KMS-11 (cell line): ENCODE measurements at regions not wholly inside any gene's neighbourhood (a gene's known extent, or its start where the extent isn't known, plus 50 kb on each side); places are given as distances from the start of the nearest gene placed in this dataset.
"Not testable (repeated sequence)": the region's sequence is repeated elsewhere in the genome, so short reads cannot be mapped to it uniquely, and the experiment has no call there.

Experiments used
- H2AFZ ChIP-seq: fragments of 200-600 bp; sonication (generic); 2 replicates; pipeline ENCODE4 v1.6.1; 2016; ENCODE audit warnings: antibody characterized with exemption, mixed run types, low read depth
- H3K27ac ChIP-seq: fragments of 200-600 bp; sonication (generic); 2 replicates; pipeline ENCODE4 v1.6.1; 2016; ENCODE audit warnings: mild to moderate bottlenecking, mixed run types
- H3K27me3 ChIP-seq: fragments of 200-600 bp; sonication (generic); 2 replicates; pipeline ENCODE4 v1.6.1; 2017; ENCODE audit warnings: mild to moderate bottlenecking, low read depth, mixed run types, moderate library complexity; ENCODE audit not compliant: insufficient read depth
- H3K36me3 ChIP-seq: fragments of 200-600 bp; sonication (generic); 2 replicates; pipeline ENCODE4 v1.6.1; 2017; ENCODE audit warnings: mild to moderate bottlenecking, mixed run types; ENCODE audit not compliant: insufficient read depth
- H3K4me1 ChIP-seq: fragments of 200-600 bp; sonication (generic); 2 replicates; pipeline ENCODE4 v1.6.1; 2016; ENCODE audit warnings: mild to moderate bottlenecking, low read depth, mixed run types; ENCODE audit not compliant: poor library complexity, severe bottlenecking
- H3K4me2 ChIP-seq: fragments of 200-600 bp; sonication (generic); 2 replicates; pipeline ENCODE4 v1.7.0; 2016; ENCODE audit warnings: mild to moderate bottlenecking, mixed run types
- H3K4me3 ChIP-seq: fragments of 200-600 bp; sonication (generic); IDR thresholded peaks from 2 replicates; pipeline ENCODE4 v1.6.1; 2017; ENCODE audit warnings: low read depth, low read length, mixed read lengths; ENCODE audit not compliant: insufficient read depth
- H3K79me2 ChIP-seq: fragments of 200-600 bp; sonication (generic); 2 replicates; pipeline ENCODE4 v1.6.1; 2016; ENCODE audit warnings: low read depth, mixed run types; ENCODE audit not compliant: insufficient read depth
- H3K9ac ChIP-seq: fragments of 200-600 bp; sonication (generic); 2 replicates; pipeline ENCODE4 v1.6.1; 2016; ENCODE audit warnings: mild to moderate bottlenecking, mixed run types
- H4K20me1 ChIP-seq: fragments of 200-600 bp; sonication (generic); 2 replicates; pipeline ENCODE4 v1.6.1; 2016; ENCODE audit warnings: mild to moderate bottlenecking, mixed run types; ENCODE audit not compliant: insufficient read depth

DNA sequence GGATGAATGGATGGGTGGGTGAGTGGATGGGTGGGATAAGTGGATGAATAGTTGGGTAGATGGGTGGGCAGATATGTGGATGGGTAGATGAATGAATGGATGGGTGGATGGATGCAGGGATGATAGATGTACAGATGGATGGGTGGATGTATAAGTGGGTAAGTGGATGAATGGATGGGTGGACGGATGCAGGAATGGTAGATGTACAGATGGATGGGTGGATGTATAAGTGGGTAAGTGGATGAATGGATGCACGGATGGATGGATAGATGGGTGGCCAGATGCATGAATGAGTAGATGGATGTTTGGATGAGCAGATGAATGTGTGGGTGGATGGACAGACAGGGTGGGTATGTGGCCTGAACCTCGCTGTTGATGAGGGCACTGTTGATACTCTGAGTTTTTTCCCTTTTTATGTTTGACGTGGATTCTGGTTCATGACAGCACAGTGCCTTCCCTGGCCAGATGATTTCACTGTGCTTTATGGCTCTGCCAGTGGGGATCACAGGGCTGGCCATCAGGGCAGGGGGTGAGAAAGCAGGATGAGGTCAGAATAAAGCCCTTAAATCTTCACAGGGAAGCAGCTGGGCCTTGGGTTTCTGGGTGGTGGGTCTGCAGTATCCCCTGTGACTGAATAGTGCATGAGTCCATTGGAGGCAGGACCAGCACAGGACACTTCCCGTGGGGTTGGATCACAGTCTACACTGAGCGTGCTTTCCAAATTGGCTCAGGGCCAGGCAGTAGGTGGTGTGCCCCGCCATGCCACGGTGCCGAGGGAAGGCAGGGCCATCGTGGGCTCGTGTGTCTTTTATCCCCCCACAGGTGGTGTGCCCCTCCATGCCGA, 213.2 kb downstream of the BANP start:
- not testable (repeated sequence) for H3K36me3 ChIP-seq, H3K9ac ChIP-seq, H3K79me2 ChIP-seq, H3K4me2 ChIP-seq, H3K4me3 ChIP-seq, H2AFZ ChIP-seq, H3K4me1 ChIP-seq, H4K20me1 ChIP-seq, H3K27me3 ChIP-seq, H3K27ac ChIP-seq

DNA sequence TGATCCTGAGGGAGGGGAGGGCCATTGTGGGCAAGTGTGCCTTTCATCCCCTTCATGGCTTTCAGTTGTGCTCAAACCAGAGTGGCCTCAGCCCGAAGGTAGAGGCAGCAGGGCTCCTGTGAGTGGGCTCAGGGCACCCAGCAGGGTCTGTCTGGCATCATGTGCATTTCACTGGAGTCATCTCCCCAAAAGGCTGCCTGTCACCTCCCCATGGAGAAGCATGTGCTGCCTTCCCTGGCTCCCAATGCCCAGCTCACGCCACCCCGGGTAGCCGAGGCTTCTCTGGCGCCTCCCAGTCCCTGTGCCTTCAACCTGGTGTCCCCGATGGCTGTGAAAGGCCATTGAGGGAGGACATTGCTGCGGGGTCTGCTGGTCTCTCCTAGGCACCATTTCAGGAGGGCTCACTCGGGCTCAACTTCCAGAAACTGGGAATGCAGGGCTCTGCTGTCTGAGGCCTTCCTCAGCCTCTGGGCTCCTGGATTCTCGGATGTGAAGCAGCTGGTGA, 213.9 kb downstream of the BANP start:
- not testable (repeated sequence) for H3K36me3 ChIP-seq, H3K4me3 ChIP-seq, H3K9ac ChIP-seq, H3K4me1 ChIP-seq, H3K4me2 ChIP-seq, H3K27me3 ChIP-seq, H2AFZ ChIP-seq, H3K27ac ChIP-seq, H4K20me1 ChIP-seq, H3K79me2 ChIP-seq

DNA sequence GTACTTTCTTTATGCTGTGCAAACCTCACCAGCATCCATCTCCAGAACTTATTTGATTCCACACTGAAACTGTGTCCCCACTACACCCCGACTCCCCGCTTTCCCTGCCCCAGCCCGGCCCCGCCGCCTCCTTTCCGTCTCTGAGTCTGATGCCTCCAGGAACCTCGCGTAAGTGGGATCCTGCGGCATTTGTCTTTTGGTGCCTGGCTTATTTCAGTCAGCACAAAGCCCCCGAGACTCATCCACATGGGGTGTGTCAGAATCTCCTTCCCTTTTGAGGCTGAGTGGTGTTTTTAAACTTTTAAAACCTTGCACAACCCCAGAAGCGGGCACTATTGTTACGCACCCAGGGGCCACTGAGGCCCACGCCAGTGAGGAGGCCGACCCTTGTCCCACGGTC, 214.4 kb downstream of the BANP start:
- peaks cover 10% of the 10 kb centered on the region; the same call in 1 of the 2 replicates for H3K27me3 ChIP-seq
- H3K4me2 ChIP-seq, H3K79me2 ChIP-seq, H3K4me1 ChIP-seq, H4K20me1 ChIP-seq, H3K36me3 ChIP-seq, H3K27ac ChIP-seq, H3K9ac ChIP-seq, H3K4me3 ChIP-seq, H2AFZ ChIP-seq: not testable (repeated sequence)

DNA sequence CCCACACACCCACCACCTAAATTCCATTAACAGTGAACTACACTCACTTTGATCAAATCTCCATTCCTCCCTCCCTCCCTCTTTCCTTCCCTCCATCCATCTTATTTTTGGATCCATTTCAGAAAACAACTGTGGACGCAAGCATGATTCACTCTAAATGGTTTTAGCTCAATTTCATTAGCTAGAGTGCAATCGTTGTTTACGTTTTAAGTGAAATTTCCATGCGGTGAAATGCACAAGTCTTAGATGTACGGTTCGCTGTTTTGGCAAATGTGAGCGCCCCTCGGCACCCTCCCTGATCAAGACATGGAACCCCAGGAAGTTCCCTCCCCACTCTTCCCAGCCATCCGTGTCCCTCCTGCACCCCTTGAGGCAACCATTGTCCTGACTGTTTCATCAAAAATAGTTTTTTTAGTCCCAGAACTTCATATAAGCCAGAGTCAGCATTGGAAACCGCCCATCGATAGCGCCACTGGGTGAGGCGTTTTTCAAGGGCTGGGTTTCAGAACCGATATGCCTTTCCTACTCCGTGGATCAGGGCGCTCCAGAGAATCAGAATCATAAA, 215.1 kb downstream of the BANP start:
- H2AFZ ChIP-seq, H3K9ac ChIP-seq, H3K4me3 ChIP-seq, H3K79me2 ChIP-seq, H3K27ac ChIP-seq, H3K4me1 ChIP-seq, H4K20me1 ChIP-seq, H3K36me3 ChIP-seq, H3K4me2 ChIP-seq: not testable (repeated sequence)
- H3K27me3 ChIP-seq, result peaks cover 10% of the 10 kb centered on the region; the same call in 1 of the 2 replicates

DNA sequence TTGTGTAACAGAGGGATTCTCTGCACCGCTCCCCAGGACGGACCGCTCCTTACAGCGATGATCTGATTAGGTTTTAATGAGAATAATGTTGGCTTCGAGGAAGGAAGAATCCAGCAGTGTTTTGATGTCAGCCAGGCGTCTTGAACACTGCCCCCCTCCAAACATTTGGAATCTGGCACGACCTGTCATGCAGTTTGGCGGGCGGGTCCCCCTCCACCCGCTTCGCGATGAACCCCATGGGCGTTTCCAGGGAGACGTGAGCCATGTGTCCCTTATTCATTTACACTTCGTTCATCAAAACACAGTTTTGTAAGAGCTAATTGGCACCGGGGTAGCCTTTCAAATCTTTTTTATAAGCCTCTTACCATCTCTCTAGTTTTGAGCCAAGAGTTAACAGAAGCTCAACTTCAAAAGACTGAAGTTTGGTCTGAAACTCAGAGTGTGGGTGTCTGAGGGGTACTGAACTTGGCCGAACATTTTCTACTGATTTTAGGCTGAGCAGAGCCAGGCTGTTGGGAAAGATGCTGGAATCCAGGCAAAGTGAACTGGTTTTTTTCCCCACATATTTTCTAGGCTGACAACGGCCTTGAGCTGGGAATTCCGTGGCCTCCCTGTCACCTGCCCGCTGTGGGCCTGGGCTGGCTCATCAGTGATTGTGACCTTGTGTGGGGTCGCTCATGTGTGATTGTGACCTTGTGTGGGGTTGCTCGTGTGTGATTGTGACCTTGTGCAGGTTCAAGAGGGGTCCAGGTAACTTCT, 214.8 kb upstream of the ZNF469 start:
- not testable (repeated sequence) for H3K27ac ChIP-seq, H3K4me2 ChIP-seq, H3K36me3 ChIP-seq, H3K4me3 ChIP-seq, H4K20me1 ChIP-seq, H3K4me1 ChIP-seq, H3K79me2 ChIP-seq, H3K9ac ChIP-seq, H2AFZ ChIP-seq
- peaks cover 24% of the 10 kb centered on the region; the same call in 1 of the 2 replicates for H3K27me3 ChIP-seq

DNA sequence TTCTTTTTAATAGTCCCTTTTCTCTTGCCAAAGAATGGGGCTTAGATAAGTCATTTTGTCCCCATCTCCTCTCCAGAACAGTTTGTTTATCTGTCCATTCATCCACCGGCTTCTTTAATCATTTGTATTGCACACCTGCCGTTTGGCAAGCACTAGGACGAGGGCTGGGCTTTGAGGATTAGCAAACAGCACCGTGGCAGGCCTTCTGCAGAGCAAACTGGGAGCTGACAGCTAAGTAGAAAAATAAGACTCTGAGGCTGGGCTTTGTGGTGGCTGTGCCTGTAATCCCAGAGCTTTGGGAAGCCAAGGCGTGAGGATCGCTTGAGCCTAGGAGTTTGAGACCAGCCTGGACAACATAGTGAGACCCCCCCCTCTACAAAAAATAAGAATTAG, 214.2 kb upstream of the ZNF469 start:
- not testable (repeated sequence) for H3K4me2 ChIP-seq, H3K4me3 ChIP-seq, H3K9ac ChIP-seq, H3K27ac ChIP-seq, H3K36me3 ChIP-seq, H3K4me1 ChIP-seq, H3K79me2 ChIP-seq, H2AFZ ChIP-seq, H4K20me1 ChIP-seq
- H3K27me3 ChIP-seq, result peaks cover 30% of the 10 kb centered on the region; the same call in 1 of the 2 replicates

DNA sequence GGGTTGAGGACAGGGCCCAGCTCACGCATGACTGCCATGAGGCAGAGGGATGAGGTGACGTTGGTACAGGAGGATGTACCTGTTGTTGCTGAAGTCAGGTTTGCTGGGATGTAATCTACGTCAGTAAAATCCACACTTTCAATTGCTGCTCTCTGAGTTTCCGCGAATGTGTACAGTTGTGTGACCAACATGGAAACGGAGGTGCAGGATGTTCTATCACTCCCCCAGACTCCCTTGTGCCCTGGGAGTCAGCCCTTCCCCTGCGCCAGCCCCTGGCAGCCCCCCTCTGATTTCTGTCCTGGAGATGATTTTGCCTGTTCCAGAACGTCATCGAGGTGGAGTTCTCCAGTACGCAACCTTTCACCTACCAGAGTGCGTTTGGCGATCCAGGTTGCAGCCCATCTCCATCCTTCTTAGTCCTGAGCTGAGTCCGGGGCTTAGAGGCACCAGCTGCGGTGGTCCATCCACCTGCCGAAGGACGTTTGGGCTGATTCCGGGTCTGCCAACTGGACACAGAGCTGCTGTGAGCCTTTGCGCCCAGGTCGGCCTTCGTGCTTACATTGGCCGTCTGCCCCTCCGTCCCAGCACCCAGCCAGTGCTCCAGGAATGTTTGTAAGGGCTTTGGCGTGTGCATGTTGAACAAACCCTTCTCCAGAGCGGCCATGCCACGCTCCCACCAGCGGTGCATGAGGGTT, 213.5 kb upstream of the ZNF469 start:
- not testable (repeated sequence) for H3K4me2 ChIP-seq, H3K4me1 ChIP-seq, H4K20me1 ChIP-seq, H2AFZ ChIP-seq, H3K79me2 ChIP-seq, H3K4me3 ChIP-seq, H3K27ac ChIP-seq, H3K36me3 ChIP-seq, H3K9ac ChIP-seq
- peaks cover 33% of the 10 kb centered on the region; the same call in 1 of the 2 replicates for H3K27me3 ChIP-seq

DNA sequence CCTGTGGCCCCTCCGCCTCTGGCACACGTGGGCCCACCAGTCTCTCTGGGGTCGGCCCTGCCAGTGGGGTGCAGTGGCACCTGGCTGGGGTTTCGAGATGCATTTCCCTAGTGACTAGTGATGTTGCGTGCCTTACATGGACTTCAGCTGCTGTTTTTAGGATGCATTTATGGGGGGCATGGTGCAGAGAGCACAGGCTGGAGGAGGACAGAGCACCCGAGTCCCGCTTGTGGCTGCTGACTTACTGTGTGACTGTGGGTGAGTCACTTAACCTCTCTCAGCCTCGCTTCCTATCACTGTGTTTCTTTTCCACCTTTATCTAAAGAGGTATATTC, 213.0 kb upstream of the ZNF469 start:
- not testable (repeated sequence) for H4K20me1 ChIP-seq, H3K36me3 ChIP-seq, H3K4me1 ChIP-seq, H3K4me2 ChIP-seq, H3K27ac ChIP-seq, H2AFZ ChIP-seq, H3K9ac ChIP-seq, H3K4me3 ChIP-seq, H3K79me2 ChIP-seq
- H3K27me3 ChIP-seq, result peaks cover 33% of the 10 kb centered on the region; the same call in 1 of the 2 replicates
